Liver (tissue), 3 donors: ENCODE measurements at regions not wholly inside any gene's neighbourhood (a gene's known extent, or its start where the extent isn't known, plus 50 kb on each side); places are given as distances from the start of the nearest gene placed in this dataset.

Source experiments
- CTCF ChIP-seq: fragments of 150-350 bp; IDR thresholded peaks from 2 replicates; pipeline ENCODE4 v1.5.1; 2017; ENCODE audit warnings: improper control_type of control experiment, low read depth, low read length; ENCODE audit not compliant: missing input control
- EGR1 ChIP-seq, 2 donors: IDR thresholded peaks; 2 replicates each; pipeline ENCODE4 v1.6.1; 2016 to 2018; ENCODE audit warnings: antibody characterized with exemption in 2 of 2, low read depth in 2 of 2
- GABPA ChIP-seq, 2 donors: IDR thresholded peaks in 1 of 2; conservative IDR thresholded peaks in 1 of 2; 2 replicates each; pipeline ENCODE4 v1.6.1; 2016; ENCODE audit warnings: antibody characterized with exemption in 2 of 2, mild to moderate bottlenecking in 1 of 2, moderate library complexity in 1 of 2
- HNF4G ChIP-seq: IDR thresholded peaks from 2 replicates; pipeline ENCODE4 v1.6.1; 2016; ENCODE audit warnings: antibody characterized with exemption
- JUND ChIP-seq, 2 donors: IDR thresholded peaks; 2 replicates each; pipeline ENCODE4 v1.6.1; 2016; ENCODE audit warnings: antibody characterized with exemption in 2 of 2
- MAX ChIP-seq: IDR thresholded peaks from 2 replicates; pipeline ENCODE4 v1.6.1; 2016; ENCODE audit warnings: antibody characterized with exemption
- RAD21 ChIP-seq, 2 donors: IDR thresholded peaks; 2 replicates each; pipeline ENCODE4 v1.6.1; 2016; ENCODE audit warnings: antibody characterized with exemption in 2 of 2, mild to moderate bottlenecking in 2 of 2
- RXRA ChIP-seq, 2 donors: IDR thresholded peaks; 2 replicates each; pipeline ENCODE4 v1.6.1; 2017 to 2018; ENCODE audit warnings: antibody characterized with exemption in 2 of 2, mild to moderate bottlenecking in 1 of 2
- SP1 ChIP-seq: IDR thresholded peaks from 2 replicates; pipeline ENCODE4 v1.6.1; 2018; ENCODE audit warnings: antibody characterized with exemption, mild to moderate bottlenecking
- YY1 ChIP-seq: IDR thresholded peaks from 2 replicates; pipeline ENCODE4 v1.6.1; 2016; ENCODE audit warnings: antibody characterized with exemption, mild to moderate bottlenecking
- ZBTB33 ChIP-seq: IDR thresholded peaks from 2 replicates; pipeline ENCODE4 v1.6.1; 2016; ENCODE audit warnings: antibody characterized with exemption
- donor health status: healthy.
- donor health status: healthy.

GRCh38 chr1:76746206-76746605 is 121.1 kb upstream of the ST6GALNAC5 start:
- TF ChIP-seq CTCF = no peak
- no peak for TF ChIP-seq MAX
- TF ChIP-seq EGR1 (IDR thresholded peaks at IDR 0.05; ENCODE audit: low read depth in 2 of 2) = no peak
- no peak for TF ChIP-seq GABPA (IDR thresholded peaks at IDR 0.05 in 1 of 2, conservative IDR thresholded peaks at IDR 0.05 in 1 of 2)
- TF ChIP-seq RAD21 (IDR thresholded peaks at IDR 0.05) = no peak
- no peak for TF ChIP-seq ZBTB33
- no peak for TF ChIP-seq JUND (IDR thresholded peaks at IDR 0.05)
- no peak for TF ChIP-seq RXRA (IDR thresholded peaks at IDR 0.05)
- TF ChIP-seq SP1 = no peak
- no peak for TF ChIP-seq YY1
- no peak for TF ChIP-seq HNF4G
